Choroid plexus epithelial cell (primary cell): ENCODE measurements at regions not wholly inside any gene's neighbourhood (a gene's known extent, or its start where the extent isn't known, plus 50 kb on each side); places are given as distances from the start of the nearest gene placed in this dataset.

Experiments
- DNase-seq: peaks from one replicate; pipeline ENCODE4 v3.0.0-alpha.2; 2010; ENCODE audit warnings: low read depth
- H3K4me3 ChIP-seq: 2 replicates; pipeline ENCODE4 v1.5.1; 2011; ENCODE audit warnings: low read depth, mild to moderate bottlenecking, control low read depth, low read length, moderate library complexity
- CTCF ChIP-seq: conservative IDR thresholded peaks from 2 replicates; pipeline ENCODE4 v1.5.1; 2011; ENCODE audit warnings: low read depth, mild to moderate bottlenecking, control low read depth, inconsistent platforms, low read length, moderate library complexity

- peak; percentile 34 for DNase-seq
- H3K4me3 ChIP-seq: no peak overlapping the region
- TF ChIP-seq CTCF: no peak
These were observed 50.8 kb upstream of the ELF5 start for GRCh38 chr11:34564406-34564805.

- no peak overlapping the region for H3K4me3 ChIP-seq
- TF ChIP-seq CTCF: no peak
- DNase-seq: no peak
These were observed 51.2 kb upstream of the ELF5 start for GRCh38 chr11:34564807-34565241.

- no peak for DNase-seq
- TF ChIP-seq CTCF: peak; percentile 32
- H3K4me3 ChIP-seq: no peak overlapping the region
These were observed 52.0 kb upstream of the ELF5 start for GRCh38 chr11:34565417-34566207.

- no peak for DNase-seq
- no peak overlapping the region for H3K4me3 ChIP-seq
- no peak for TF ChIP-seq CTCF
These were observed 52.6 kb upstream of the ELF5 start for GRCh38 chr11:34566208-34566551.

GRCh38 chr11:34566736-34567135 lies 53.1 kb upstream of the ELF5 start:
- H3K4me3 ChIP-seq: no peak overlapping the region
- no peak for DNase-seq
- TF ChIP-seq CTCF: no peak

GRCh38 chr11:34567733-34568132 lies 53.2 kb upstream of the EHF start:
- TF ChIP-seq CTCF: no peak
- no peak for DNase-seq
- H3K4me3 ChIP-seq: no peak overlapping the region

- TF ChIP-seq CTCF: no peak
- peak; percentile 17 for DNase-seq
These were observed 50.3 kb upstream of the EHF start for GRCh38 chr11:34570584-34570983.

More at GRCh38 chr11:34570584-34570983, 50.3 kb upstream of the EHF start:
- H3K4me3 ChIP-seq: no peak overlapping the region
